ENCODE measurements at regions not wholly inside any gene's neighbourhood (a gene's known extent, or its start where the extent isn't known, plus 50 kb on each side); places are given as distances from the start of the nearest gene placed in this dataset.

GRCh38 chr1:55289042-55289441 lies 73.9 kb upstream of the USP24 start:
- POLR2A ChIA-PET: no interaction called here
- H3K4me1 ChIP-seq (ENCODE audit: insufficient read depth, low read length, poor library complexity, severe bottlenecking): peaks cover 10% of the 10 kb centered on the region
- no peak overlapping the region for H3K4me3 ChIP-seq (ENCODE audit: low read depth, low read length, poor library complexity, severe bottlenecking)
- no peaks in the 10 kb centered on the region for H3K9me3 ChIP-seq (ENCODE audit: low read length)
- no peaks in the 10 kb centered on the region for H3K9me2 ChIP-seq (ENCODE audit: insufficient read depth, low read length)
- H4K20me1 ChIP-seq (ENCODE audit: insufficient read depth, low read length): no peaks in the 10 kb centered on the region
- TF ChIP-seq EZH2phosphoT487 (IDR thresholded peaks at IDR 0.05; ENCODE audit: borderline replicate concordance, low read depth, low read length) (no peak), CTCF (conservative IDR thresholded peaks at IDR 0.05; ENCODE audit: low read length) (no peak)
- no peak overlapping the region for H3K27ac ChIP-seq (ENCODE audit: low read depth, low read length, poor library complexity, severe bottlenecking)
- no peak overlapping the region for H3K4me2 ChIP-seq (ENCODE audit: low read length)
- no peak overlapping the region for H2AFZ ChIP-seq (ENCODE audit: low read length)
- DNase-seq (ENCODE audit: low spot score): no peak
- no TSS peak for BruUV-seq (replicated peaks)
- no peaks in the 10 kb centered on the region for H3K36me3 ChIP-seq (ENCODE audit: insufficient read depth, low read length)
- CTCF ChIA-PET (ENCODE audit: unreplicated experiment): no interaction called here
- H3K79me2 ChIP-seq (ENCODE audit: insufficient read depth, low read depth, low read length): no peaks in the 10 kb centered on the region
- intact Hi-C loops (cut with micrococcal nuclease; ENCODE audit: unreplicated experiment): no loop called here

GRCh38 chr1:55288245-55288644 lies 73.1 kb upstream of the USP24 start:
- POLR2A ChIA-PET: no interaction called here
- TF ChIP-seq CTCF (conservative IDR thresholded peaks at IDR 0.05; ENCODE audit: low read length): no peak
- TF ChIP-seq EZH2phosphoT487 (IDR thresholded peaks at IDR 0.05; ENCODE audit: borderline replicate concordance, low read depth, low read length): no peak
- CTCF ChIA-PET (ENCODE audit: unreplicated experiment): no interaction called here
- peak overlapping the region; percentile 58 for H2AFZ ChIP-seq (ENCODE audit: low read length)
- DNase-seq (ENCODE audit: low spot score): peak; percentile 25
- intact Hi-C loops (cut with micrococcal nuclease; ENCODE audit: unreplicated experiment): no loop called here
- peak overlapping the region; percentile 51 for H3K4me2 ChIP-seq (ENCODE audit: low read length)
- H3K79me2 ChIP-seq (ENCODE audit: insufficient read depth, low read depth, low read length): no peaks in the 10 kb centered on the region
- peaks cover 10% of the 10 kb centered on the region for H3K4me1 ChIP-seq (ENCODE audit: insufficient read depth, low read length, poor library complexity, severe bottlenecking)
- H3K9me3 ChIP-seq (ENCODE audit: low read length): no peaks in the 10 kb centered on the region
- BruUV-seq (replicated peaks): no TSS peak
- H3K9me2 ChIP-seq (ENCODE audit: insufficient read depth, low read length): no peaks in the 10 kb centered on the region
- H4K20me1 ChIP-seq (ENCODE audit: insufficient read depth, low read length): no peaks in the 10 kb centered on the region
- H3K27ac ChIP-seq (ENCODE audit: low read depth, low read length, poor library complexity, severe bottlenecking): no peak overlapping the region
- H3K36me3 ChIP-seq (ENCODE audit: insufficient read depth, low read length): no peaks in the 10 kb centered on the region
- H3K4me3 ChIP-seq (ENCODE audit: low read depth, low read length, poor library complexity, severe bottlenecking): peak overlapping the region; percentile 27

- no peaks in the 10 kb centered on the region for H3K9me2 ChIP-seq (ENCODE audit: insufficient read depth, low read length)
- ChIA-PET CTCF (ENCODE audit: unreplicated experiment) (no interaction called here), POLR2A (no interaction called here)
- H3K4me2 ChIP-seq (ENCODE audit: low read length): peak overlapping the region; percentile 51; the same call in 1 of the 2 replicates
- intact Hi-C loops (cut with micrococcal nuclease; ENCODE audit: unreplicated experiment): no loop called here
- H3K36me3 ChIP-seq (ENCODE audit: insufficient read depth, low read length): no peaks in the 10 kb centered on the region
- TF ChIP-seq EZH2phosphoT487 (IDR thresholded peaks at IDR 0.05; ENCODE audit: borderline replicate concordance, low read depth, low read length): no peak
- TF ChIP-seq CTCF (conservative IDR thresholded peaks at IDR 0.05; ENCODE audit: low read length): no peak
- no peaks in the 10 kb centered on the region for H4K20me1 ChIP-seq (ENCODE audit: insufficient read depth, low read length)
- H3K4me1 ChIP-seq (ENCODE audit: insufficient read depth, low read length, poor library complexity, severe bottlenecking): peaks cover 10% of the 10 kb centered on the region
- no peaks in the 10 kb centered on the region for H3K79me2 ChIP-seq (ENCODE audit: insufficient read depth, low read depth, low read length)
- DNase-seq (ENCODE audit: low spot score): no peak
- H3K9me3 ChIP-seq (ENCODE audit: low read length): no peaks in the 10 kb centered on the region
- H3K4me3 ChIP-seq (ENCODE audit: low read depth, low read length, poor library complexity, severe bottlenecking): no peak overlapping the region
- peak overlapping the region; percentile 58; the same call in 1 of the 2 replicates for H2AFZ ChIP-seq (ENCODE audit: low read length)
- BruUV-seq (replicated peaks): no TSS peak
- no peak overlapping the region for H3K27ac ChIP-seq (ENCODE audit: low read depth, low read length, poor library complexity, severe bottlenecking)
Measured at GRCh38 chr1:55287723-55288122, 72.6 kb upstream of the USP24 start.
